HG03196 (cell line): ENCODE measurements at regions not wholly inside any gene's neighbourhood (a gene's known extent, or its start where the extent isn't known, plus 50 kb on each side); places are given as distances from the start of the nearest gene placed in this dataset.
"Not testable (repeated sequence)": the region's sequence is repeated elsewhere in the genome, so short reads cannot be mapped to it uniquely, and the experiment has no call there.

Experiments
- ATAC-seq: cut with Tn5 transposase; IDR thresholded peaks from one replicate; pipeline ENCODE4 v1.9.1; 2021; ENCODE audit not compliant: unreplicated experiment

GRCh38 chrX:79026742-79027141, 81.6 kb downstream of the P2RY10 start:
- ATAC-seq: not testable (repeated sequence)

DNA sequence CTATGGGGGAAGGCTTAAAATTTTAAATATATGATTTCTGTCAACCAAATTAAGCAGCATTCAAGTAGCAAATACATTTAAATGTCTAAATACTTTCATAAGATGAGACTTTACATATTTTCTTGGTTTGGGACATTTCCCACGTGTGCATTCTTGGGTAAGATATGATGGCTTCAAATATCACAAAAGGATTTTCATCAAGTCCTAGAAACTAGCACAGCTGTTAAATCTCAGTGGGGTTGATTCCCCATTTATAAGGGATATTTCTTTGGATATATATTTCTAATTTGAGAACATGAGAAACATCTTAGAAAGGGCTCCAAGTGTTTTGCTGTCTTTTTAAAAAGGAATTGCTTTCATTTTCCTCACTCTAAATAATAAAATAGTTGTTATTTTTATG, 90.2 kb downstream of the P2RY10 start:
- ATAC-seq: no peak

- no peak for ATAC-seq
These were observed 91.1 kb downstream of the P2RY10 start for GRCh38 chrX:79036157-79036880.

DNA sequence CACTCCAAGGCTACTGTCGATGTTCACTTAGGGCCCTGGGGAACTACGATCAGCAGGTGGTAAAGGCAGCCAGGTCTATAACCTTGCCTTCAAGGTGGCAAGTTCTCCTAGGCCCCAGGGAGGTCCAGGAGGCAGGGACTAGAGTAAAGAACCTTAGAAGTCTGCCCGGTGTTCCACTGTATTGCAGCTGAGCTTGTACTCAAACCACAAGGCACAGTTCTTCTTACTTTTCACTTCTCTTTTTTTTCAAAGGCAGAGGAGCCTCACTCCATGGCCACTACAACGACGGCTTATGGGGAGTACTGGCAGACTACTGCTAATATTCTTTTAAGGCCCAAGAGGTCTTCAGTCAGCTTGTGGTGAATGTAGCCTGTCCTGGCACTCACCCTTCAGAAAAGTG, 78.8 kb upstream of the GPR174 start:
- peak; percentile 87 for ATAC-seq

- ATAC-seq: no peak
These were observed 66.4 kb upstream of the GPR174 start for GRCh38 chrX:79078114-79078513.

- ATAC-seq: no peak
These were observed 65.0 kb upstream of the GPR174 start for GRCh38 chrX:79079477-79079876.

DNA sequence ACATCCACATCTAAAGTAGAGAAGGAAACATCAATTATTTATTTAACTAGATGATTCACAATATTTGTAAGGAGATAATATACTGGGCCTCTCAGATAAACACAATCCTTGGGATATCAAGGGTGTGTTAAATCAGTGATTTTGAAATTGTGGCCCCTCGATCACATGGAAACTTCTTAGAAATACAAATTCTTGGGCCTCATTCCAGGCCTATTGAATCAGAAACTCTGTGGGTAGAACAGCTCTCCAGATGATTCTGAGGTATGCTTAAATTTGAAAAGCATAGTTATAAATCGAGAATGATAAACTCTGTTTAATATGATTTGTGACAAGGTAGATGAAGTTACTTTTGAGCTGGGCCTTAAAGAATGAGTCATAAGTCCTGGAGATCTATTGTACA, 64.3 kb upstream of the GPR174 start:
- no peak for ATAC-seq

DNA sequence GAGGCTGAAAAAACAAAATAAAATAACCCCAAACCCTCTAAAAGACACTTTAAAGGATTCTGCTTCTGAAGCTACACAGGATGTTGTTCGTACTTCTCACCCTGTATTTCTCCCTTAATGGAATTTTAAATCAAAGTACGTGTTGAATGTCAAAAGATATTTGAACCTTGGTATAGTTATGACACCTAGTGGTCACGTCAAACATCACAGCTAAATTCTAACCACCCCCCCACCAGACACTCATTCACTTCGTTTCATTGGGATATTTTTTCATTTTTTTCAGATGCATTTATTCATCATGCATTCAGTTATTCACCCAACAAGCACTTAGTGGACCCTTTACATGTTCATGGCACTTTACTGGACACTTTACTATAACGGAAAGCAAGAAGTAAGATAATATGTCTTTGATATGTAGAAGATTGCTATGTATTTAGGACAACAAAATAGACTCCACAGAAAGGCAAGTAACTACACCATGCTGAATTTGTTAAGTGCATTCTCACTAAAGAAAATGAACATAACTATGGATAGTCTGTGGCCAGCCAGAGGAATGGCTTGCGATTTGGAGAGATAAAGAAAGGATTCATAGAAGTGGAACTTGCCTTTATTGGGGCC, 62.5 kb upstream of the GPR174 start:
- ATAC-seq: no peak

DNA sequence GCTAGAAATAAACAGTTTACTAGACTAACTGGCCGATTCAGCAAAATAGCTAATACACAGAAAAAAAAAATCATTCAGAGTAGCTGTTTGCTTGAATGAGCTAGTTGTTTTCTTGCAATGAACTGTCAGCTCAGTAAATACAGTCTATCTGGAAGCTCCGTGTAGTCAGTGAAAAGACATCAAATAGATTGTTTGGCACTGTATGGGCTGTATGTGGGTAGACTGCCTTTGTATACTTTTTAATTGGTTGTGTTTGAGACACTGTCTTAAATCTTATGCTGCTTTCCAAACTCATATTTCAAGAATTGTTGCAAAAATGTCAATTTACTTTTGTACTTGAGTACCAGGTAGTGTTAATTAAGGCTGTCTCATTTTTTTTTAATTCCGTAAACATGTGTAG, 61.6 kb upstream of the GPR174 start:
- no peak for ATAC-seq

GRCh38 chrX:79084923-79085322, 59.6 kb upstream of the GPR174 start:
- ATAC-seq: no peak

- no peak for ATAC-seq
These were observed 54.4 kb upstream of the GPR174 start for GRCh38 chrX:79089896-79090584.

DNA sequence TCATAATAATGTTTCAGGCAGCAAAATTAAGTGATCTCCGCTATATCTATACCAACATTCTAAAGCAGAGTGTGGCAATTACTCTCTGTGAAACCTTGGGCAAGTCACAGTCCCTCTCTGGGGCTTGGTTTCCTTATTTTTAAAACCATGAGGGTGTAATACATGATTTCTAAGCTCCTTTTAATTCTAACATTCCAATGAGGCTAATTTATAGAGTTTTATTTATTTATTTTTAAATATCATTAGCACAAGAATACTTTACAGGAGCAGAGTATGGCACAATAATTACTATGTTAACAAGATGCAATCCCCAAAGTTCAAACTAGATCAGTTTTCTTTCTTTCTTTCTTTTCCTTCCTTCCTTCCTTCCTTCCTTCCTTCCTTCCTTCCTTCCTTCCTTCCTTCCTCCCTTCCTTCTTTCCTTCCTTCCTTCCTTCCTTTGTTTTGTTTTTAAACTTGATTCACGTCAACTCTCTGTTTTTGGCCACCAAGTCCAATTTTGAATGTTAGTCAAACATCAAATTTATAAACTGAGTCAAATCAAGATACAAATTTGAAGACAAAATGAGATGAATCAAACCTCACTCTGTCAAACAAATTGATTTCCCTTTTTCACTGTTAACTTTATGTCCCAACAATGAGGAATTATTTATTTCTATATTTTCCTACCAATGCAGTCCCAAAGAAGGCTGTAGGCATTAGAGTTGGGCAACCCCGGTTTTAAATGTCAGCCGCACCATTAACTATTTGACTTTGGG, 50.2 kb upstream of the GPR174 start:
- no peak for ATAC-seq
